GM12878 (cell line): ENCODE measurements at regions not wholly inside any gene's neighbourhood (a gene's known extent, or its start where the extent isn't known, plus 50 kb on each side); places are given as distances from the start of the nearest gene placed in this dataset.

Source experiments
- ATAC-seq: fragments of 200-7000 bp; cut with Tn5 transposase; 3 replicates; pipeline ENCODE4 v1.9.1; 2020; ENCODE audit warnings: mild to moderate bottlenecking, moderate library complexity
- BruUV-seq: library from RNA; stranded (reverse); fragments of 400-500 nt; replicated peaks from 2 replicates; lab custom pipeline; 2021; lab: Mats Ljungman, UMichigan
- CTCF ChIA-PET: fragments of 300-600 bp; sonication (Branson Sonifier 250); formaldehyde crosslinking; extraction: SDS; loops from one replicate; lab custom pipeline; 2021; ENCODE audit warnings: inconsistent platforms; lab: Yijun Ruan, JAX
- POLR2A ChIA-PET: fragments of 350-600 bp; formaldehyde crosslinking; extraction: SDS; loops from one replicate; lab custom pipeline; 2021; ENCODE audit warnings: inconsistent platforms; lab: Charles Lee
- RAD21 ChIA-PET: fragments of 300-600 bp; sonication (Branson Sonifier 250); formaldehyde crosslinking; loops from one replicate; lab custom pipeline; 2023; ENCODE audit warnings: antibody characterized with exemption; ENCODE audit not compliant: unreplicated experiment; lab: Charles Lee
- SMC1A ChIA-PET: fragments of 300-600 bp; sonication (Branson Sonifier 250); formaldehyde crosslinking; loops from one replicate; lab custom pipeline; 2023; ENCODE audit not compliant: unreplicated experiment, uncharacterized antibody; lab: Charles Lee
- DNase-seq: peaks from one replicate; pipeline ENCODE4 v3.0.0-alpha.2; 2011; ENCODE audit warnings: low read depth, low spot score
- FAIRE-seq: peaks from 3 replicates; lab custom pipeline; 2011; peaks lifted over from hg19 to GRCh38; lab: Jason Lieb, UNC
- H2AFZ ChIP-seq: 2 replicates; pipeline ENCODE4 v1.6.0; 2011; ENCODE audit warnings: low read depth, low read length, control low read depth; ENCODE audit not compliant: control insufficient read depth
- H3K27ac ChIP-seq: 2 replicates; pipeline ENCODE4 v1.5.1; 2011; ENCODE audit warnings: control low read depth; ENCODE audit not compliant: control insufficient read depth, insufficient read depth
- H3K27me3 ChIP-seq, 2 experiments: replicated peaks in 1 of 2; 2 replicates each; pipeline versions ENCODE4 v1.6.0 to v1.6.1; 2011; ENCODE audit warnings: low read length in 1 of 2; ENCODE audit not compliant: control insufficient read depth in 2 of 2, insufficient read depth in 2 of 2
- H3K36me3 ChIP-seq, 2 experiments: 2 replicates each; pipeline ENCODE4 v1.5.1; 2011; ENCODE audit warnings: low read length in 1 of 2; ENCODE audit not compliant: control insufficient read depth in 2 of 2, insufficient read depth in 2 of 2
- H3K4me1 ChIP-seq: 2 replicates; pipeline ENCODE4 v1.6.1; 2011; ENCODE audit warnings: mild to moderate bottlenecking, low read length, moderate library complexity, mixed read lengths; ENCODE audit not compliant: control insufficient read depth, insufficient read depth
- H3K4me2 ChIP-seq: 2 replicates; pipeline ENCODE4 v1.6.0; 2011; ENCODE audit warnings: control low read depth; ENCODE audit not compliant: control insufficient read depth, insufficient read depth
- H3K4me3 ChIP-seq: fragments of 200-600 bp; sonication (generic); 2 replicates; pipeline ENCODE4 v1.5.1; 2016
- H3K79me2 ChIP-seq: 2 replicates; pipeline ENCODE4 v1.6.0; 2011; ENCODE audit warnings: low read length; ENCODE audit not compliant: control insufficient read depth, insufficient read depth
- H3K9ac ChIP-seq: 2 replicates; pipeline ENCODE4 v1.8.0; 2011; ENCODE audit warnings: low read length, control low read depth, mixed read lengths; ENCODE audit not compliant: control insufficient read depth, insufficient read depth
- H3K9me3 ChIP-seq: replicated peaks from 3 replicates; pipeline ENCODE4 v1.5.1; 2011; ENCODE audit warnings: mild to moderate bottlenecking, low read length; ENCODE audit not compliant: control insufficient read depth, insufficient read depth
- H4K20me1 ChIP-seq: 2 replicates; pipeline ENCODE4 v1.6.0; 2011; ENCODE audit not compliant: control insufficient read depth, insufficient read depth
- CBFB ChIP-seq: IDR thresholded peaks from 2 replicates; pipeline ENCODE4 v1.6.1; 2016; ENCODE audit warnings: antibody characterized with exemption, low read depth
- CHD1 ChIP-seq: IDR thresholded peaks from 2 replicates; pipeline ENCODE4 v1.6.1; 2012; ENCODE audit warnings: low read depth, low read length, improper control_type of control experiment
- HDGF ChIP-seq: fragments of 450-650 bp; IDR thresholded peaks from 2 replicates; pipeline ENCODE4 v1.6.1; 2016; ENCODE audit warnings: antibody characterized with exemption
- KLF5 ChIP-seq: fragments of 450-650 bp; IDR thresholded peaks from 2 replicates; pipeline ENCODE4 v1.6.1; 2014; ENCODE audit warnings: mild to moderate bottlenecking; ENCODE audit not compliant: partially characterized antibody
- MTA2 ChIP-seq: fragments of 450-650 bp; IDR thresholded peaks from 2 replicates; pipeline ENCODE4 v1.6.1; 2016; ENCODE audit warnings: low read depth, mild to moderate bottlenecking, moderate library complexity
- NR2F1 ChIP-seq: fragments of 450-650 bp; conservative IDR thresholded peaks from 2 replicates; pipeline ENCODE4 v1.6.1; 2017; ENCODE audit warnings: mild to moderate bottlenecking
- PML ChIP-seq: IDR thresholded peaks from 2 replicates; pipeline ENCODE4 v1.6.1; 2012; ENCODE audit warnings: low read length, inconsistent platforms
- POU2F2 ChIP-seq: IDR thresholded peaks from 3 replicates; pipeline ENCODE4 v1.6.1; 2011; ENCODE audit warnings: low read depth, mild to moderate bottlenecking, low read length, borderline replicate concordance
- RB1 ChIP-seq: fragments of 450-650 bp; formaldehyde crosslinking; IDR thresholded peaks from 2 replicates; pipeline ENCODE4 v1.6.1; 2017; ENCODE audit warnings: mild to moderate bottlenecking, borderline replicate concordance
- SIX5 ChIP-seq: IDR thresholded peaks from 2 replicates; pipeline ENCODE4 v1.6.1; 2011; ENCODE audit warnings: mild to moderate bottlenecking, low read depth, low read length, moderate library complexity; ENCODE audit not compliant: severe bottlenecking
- SREBF1 ChIP-seq: IDR thresholded peaks from 2 replicates; pipeline ENCODE4 v1.6.1; 2012; ENCODE audit warnings: mild to moderate bottlenecking, low read length
- WGBS: methylation state at CpG from one replicate; pipeline ENCODE4 v1.1.6; 2016; ENCODE audit warnings: low lambda C conversion rate; ENCODE audit not compliant: insufficient replicate concordance, insufficient coverage; ENCODE audit errors: missing lambda C conversion rate; 5-methylcytosine and 5-hydroxymethylcytosine counted together
- in situ Hi-C: fragments of 300-500 bp; cut with MboI; formaldehyde crosslinking; loops from 9 replicates; pipeline ENCODE4 v1.14.3; 2018; ENCODE audit warnings: mixed read lengths
- intact Hi-C: fragments of 100-400 bp; cut with micrococcal nuclease; formaldehyde crosslinking; loops from one replicate; pipeline ENCODE4 v1.14.2; 2022; ENCODE audit not compliant: unreplicated experiment
- TF ChIP-seq, protein P1 (sequence below), 3 experiments: IDR thresholded peaks in 2 of 3; conservative IDR thresholded peaks in 1 of 3; 2 replicates each; pipeline ENCODE4 v1.5.1; 2011; ENCODE audit warnings: low read depth in 3 of 3, low read length in 3 of 3, mild to moderate bottlenecking in 3 of 3, control low read depth in 2 of 3, moderate library complexity in 2 of 3, inconsistent platforms in 1 of 3, mixed read lengths in 1 of 3; ENCODE audit not compliant: control insufficient read depth in 2 of 3, insufficient read depth in 1 of 3; ENCODE audit errors: extremely low read depth in 1 of 3
- TF ChIP-seq, protein P2 (sequence below): IDR thresholded peaks from 2 replicates; pipeline ENCODE4 v1.6.1; 2011; ENCODE audit warnings: low read depth, low read length, improper control_type of control experiment, borderline replicate concordance
- TF ChIP-seq, protein P3 (sequence below): fragments of 450-650 bp; IDR thresholded peaks from 2 replicates; pipeline ENCODE4 v1.6.1; 2017; ENCODE audit warnings: mild to moderate bottlenecking, low read depth, inconsistent platforms; ENCODE audit not compliant: poor library complexity, severe bottlenecking

DNA sequence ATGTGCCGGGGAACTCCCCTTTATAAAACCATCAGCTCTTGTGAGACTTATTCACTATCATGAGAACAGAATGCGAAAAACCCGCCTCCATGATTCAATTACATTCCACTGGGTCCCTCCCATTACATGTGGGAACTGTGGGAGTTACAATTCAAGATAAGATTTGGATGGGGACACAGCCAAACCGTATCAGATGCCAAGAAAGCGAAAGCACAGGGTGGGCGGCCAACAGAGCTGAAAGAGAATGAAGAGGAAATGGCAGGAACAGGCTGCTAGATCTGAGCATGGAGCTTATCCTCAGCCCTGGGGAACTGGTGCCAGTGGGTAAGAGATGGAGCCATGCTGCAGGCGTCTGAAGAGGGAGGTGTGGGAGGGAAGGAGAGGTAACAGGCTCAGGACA, 117.7 kb upstream of the PNPLA4 start:
- Histone ChIP-seq H4K20me1 (no peaks in the 10 kb centered on the region), H3K27me3 (no peaks in the 10 kb centered on the region; a peak in 1 of 4 replicates), H3K36me3 (no peaks in the 10 kb centered on the region), H3K9ac (no peak overlapping the region), H2AFZ (no peak overlapping the region), H3K27ac (no peak overlapping the region), H3K79me2 (no peaks in the 10 kb centered on the region), H3K9me3 (no peaks in the 10 kb centered on the region), H3K4me3 (no peak overlapping the region), H3K4me1 (peaks cover 3% of the 10 kb centered on the region; the same call in 1 of the 2 replicates), H3K4me2 (no peak overlapping the region)
- no peak for DNase-seq
- CTCF ChIA-PET = no interaction called here
- POLR2A ChIA-PET = no interaction called here
- RAD21 ChIA-PET = no interaction called here
- WGBS = 71% methylated on average over 7 of the region's 7 CpGs
- TF ChIP-seq NR2F1 (no peak), SREBF1 (no peak), CBFB (no peak), RB1 (no peak), POU2F2 (no peak), HDGF (no peak), MTA2 (no peak), CHD1 (no peak), SIX5 (no peak), PML (no peak), KLF5 (no peak)
- TF ChIP-seq, protein P1, sequence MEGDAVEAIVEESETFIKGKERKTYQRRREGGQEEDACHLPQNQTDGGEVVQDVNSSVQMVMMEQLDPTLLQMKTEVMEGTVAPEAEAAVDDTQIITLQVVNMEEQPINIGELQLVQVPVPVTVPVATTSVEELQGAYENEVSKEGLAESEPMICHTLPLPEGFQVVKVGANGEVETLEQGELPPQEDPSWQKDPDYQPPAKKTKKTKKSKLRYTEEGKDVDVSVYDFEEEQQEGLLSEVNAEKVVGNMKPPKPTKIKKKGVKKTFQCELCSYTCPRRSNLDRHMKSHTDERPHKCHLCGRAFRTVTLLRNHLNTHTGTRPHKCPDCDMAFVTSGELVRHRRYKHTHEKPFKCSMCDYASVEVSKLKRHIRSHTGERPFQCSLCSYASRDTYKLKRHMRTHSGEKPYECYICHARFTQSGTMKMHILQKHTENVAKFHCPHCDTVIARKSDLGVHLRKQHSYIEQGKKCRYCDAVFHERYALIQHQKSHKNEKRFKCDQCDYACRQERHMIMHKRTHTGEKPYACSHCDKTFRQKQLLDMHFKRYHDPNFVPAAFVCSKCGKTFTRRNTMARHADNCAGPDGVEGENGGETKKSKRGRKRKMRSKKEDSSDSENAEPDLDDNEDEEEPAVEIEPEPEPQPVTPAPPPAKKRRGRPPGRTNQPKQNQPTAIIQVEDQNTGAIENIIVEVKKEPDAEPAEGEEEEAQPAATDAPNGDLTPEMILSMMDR (IDR thresholded peaks at IDR 0.05 in 2 of 3, conservative IDR thresholded peaks at IDR 0.05 in 1 of 3; ENCODE audit: control insufficient read depth in 2 of 3, extremely low read depth in 1 of 3, insufficient read depth in 1 of 3, low read depth in 3 of 3, low read length in 3 of 3) = no peak
- TF ChIP-seq, protein P2, sequence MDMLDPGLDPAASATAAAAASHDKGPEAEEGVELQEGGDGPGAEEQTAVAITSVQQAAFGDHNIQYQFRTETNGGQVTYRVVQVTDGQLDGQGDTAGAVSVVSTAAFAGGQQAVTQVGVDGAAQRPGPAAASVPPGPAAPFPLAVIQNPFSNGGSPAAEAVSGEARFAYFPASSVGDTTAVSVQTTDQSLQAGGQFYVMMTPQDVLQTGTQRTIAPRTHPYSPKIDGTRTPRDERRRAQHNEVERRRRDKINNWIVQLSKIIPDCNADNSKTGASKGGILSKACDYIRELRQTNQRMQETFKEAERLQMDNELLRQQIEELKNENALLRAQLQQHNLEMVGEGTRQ = no peak
- TF ChIP-seq, protein P3, sequence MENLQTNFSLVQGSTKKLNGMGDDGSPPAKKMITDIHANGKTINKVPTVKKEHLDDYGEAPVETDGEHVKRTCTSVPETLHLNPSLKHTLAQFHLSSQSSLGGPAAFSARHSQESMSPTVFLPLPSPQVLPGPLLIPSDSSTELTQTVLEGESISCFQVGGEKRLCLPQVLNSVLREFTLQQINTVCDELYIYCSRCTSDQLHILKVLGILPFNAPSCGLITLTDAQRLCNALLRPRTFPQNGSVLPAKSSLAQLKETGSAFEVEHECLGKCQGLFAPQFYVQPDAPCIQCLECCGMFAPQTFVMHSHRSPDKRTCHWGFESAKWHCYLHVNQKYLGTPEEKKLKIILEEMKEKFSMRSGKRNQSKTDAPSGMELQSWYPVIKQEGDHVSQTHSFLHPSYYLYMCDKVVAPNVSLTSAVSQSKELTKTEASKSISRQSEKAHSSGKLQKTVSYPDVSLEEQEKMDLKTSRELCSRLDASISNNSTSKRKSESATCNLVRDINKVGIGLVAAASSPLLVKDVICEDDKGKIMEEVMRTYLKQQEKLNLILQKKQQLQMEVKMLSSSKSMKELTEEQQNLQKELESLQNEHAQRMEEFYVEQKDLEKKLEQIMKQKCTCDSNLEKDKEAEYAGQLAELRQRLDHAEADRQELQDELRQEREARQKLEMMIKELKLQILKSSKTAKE = no peak
- intact Hi-C loops (no loop called here), in situ Hi-C loops (no loop called here)
- SMC1A ChIA-PET = no interaction called here
- no peak for FAIRE-seq
- BruUV-seq = no TSS peak
- no peak for ATAC-seq
